ENCODE measurements at regions not wholly inside any gene's neighbourhood (a gene's known extent, or its start where the extent isn't known, plus 50 kb on each side); places are given as distances from the start of the nearest gene placed in this dataset.

GRCh38 chr20:50399917-50400704 is 110.1 kb upstream of the PTPN1 start:
- in situ Hi-C loops (cut with MboI; ENCODE audit: low sequenced_read_pairs): no loop called here

- in situ Hi-C loops (cut with MboI; ENCODE audit: low sequenced_read_pairs): no loop called here
Measured at GRCh38 chr20:50400705-50401586, 109.2 kb upstream of the PTPN1 start.

- in situ Hi-C loops (cut with MboI; ENCODE audit: low sequenced_read_pairs): no loop called here
Measured at GRCh38 chr20:50401587-50402418, 108.4 kb upstream of the PTPN1 start.

GRCh38 chr20:50403565-50404418 is 106.4 kb upstream of the PTPN1 start:
- in situ Hi-C loops (cut with MboI; ENCODE audit: low sequenced_read_pairs): no loop called here

GRCh38 chr20:50404419-50405234 is 105.6 kb upstream of the PTPN1 start:
- in situ Hi-C loops (cut with MboI; ENCODE audit: low sequenced_read_pairs): no loop called here

GRCh38 chr20:50405235-50405914 is 104.8 kb upstream of the PTPN1 start:
- in situ Hi-C loops (cut with MboI; ENCODE audit: low sequenced_read_pairs): no loop called here

- in situ Hi-C loops (cut with MboI; ENCODE audit: low sequenced_read_pairs): no loop called here
Measured at GRCh38 chr20:50405915-50406609, 104.1 kb upstream of the PTPN1 start.

GRCh38 chr20:50406610-50407136 is 103.5 kb upstream of the PTPN1 start:
- in situ Hi-C loops (cut with MboI; ENCODE audit: low sequenced_read_pairs): no loop called here

GRCh38 chr20:50408526-50409364 is 101.4 kb upstream of the PTPN1 start:
- in situ Hi-C loops (cut with MboI; ENCODE audit: low sequenced_read_pairs): no loop called here

- in situ Hi-C loops (cut with MboI; ENCODE audit: low sequenced_read_pairs): no loop called here
Measured at GRCh38 chr20:50409495-50409894, 100.7 kb upstream of the PTPN1 start.

- in situ Hi-C loops (cut with MboI; ENCODE audit: low sequenced_read_pairs): no loop called here
Measured at GRCh38 chr20:50410343-50410742, 99.8 kb upstream of the PTPN1 start.

GRCh38 chr20:50412069-50412468 is 98.1 kb upstream of the PTPN1 start:
- in situ Hi-C loops (cut with MboI; ENCODE audit: low sequenced_read_pairs): no loop called here

GRCh38 chr20:50412499-50412898 is 97.7 kb upstream of the PTPN1 start:
- in situ Hi-C loops (cut with MboI; ENCODE audit: low sequenced_read_pairs): no loop called here

GRCh38 chr20:50413088-50413500 is 97.1 kb upstream of the PTPN1 start:
- in situ Hi-C loops (cut with MboI; ENCODE audit: low sequenced_read_pairs): no loop called here

GRCh38 chr20:50415021-50415515 is 95.1 kb upstream of the PTPN1 start:
- in situ Hi-C loops (cut with MboI; ENCODE audit: low sequenced_read_pairs): no loop called here

GRCh38 chr20:50415516-50416268 is 94.5 kb upstream of the PTPN1 start:
- in situ Hi-C loops (cut with MboI; ENCODE audit: low sequenced_read_pairs): no loop called here
